Left forelimb (tissue), 1 donor: ENCODE measurements at regions not wholly inside any gene's neighbourhood (a gene's known extent, or its start where the extent isn't known, plus 50 kb on each side); places are given as distances from the start of the nearest gene placed in this dataset.
"Not testable (repeated sequence)": the region's sequence is repeated elsewhere in the genome, so short reads cannot be mapped to it uniquely, and the experiment has no call there.

Experiments used
- DNase-seq: peaks from one replicate; pipeline ENCODE4 v3.0.0-alpha.2; 2018; ENCODE audit warnings: low spot score

- DNase-seq: no peak
These were observed 50.2 kb upstream of the DACT2 start for GRCh38 chr6:168369786-168370185.

GRCh38 chr6:168370310-168370991 lies 50.9 kb upstream of the DACT2 start:
- peak; percentile 87 for DNase-seq

- DNase-seq: no peak
These were observed 51.6 kb upstream of the DACT2 start for GRCh38 chr6:168371185-168371584.

GRCh38 chr6:168371618-168371980 lies 52.0 kb upstream of the DACT2 start:
- DNase-seq: no peak

GRCh38 chr6:168371981-168372711 lies 52.6 kb upstream of the DACT2 start:
- no peak for DNase-seq

- DNase-seq: peak; percentile 33
These were observed 53.3 kb upstream of the DACT2 start for GRCh38 chr6:168372889-168373288.

- DNase-seq: peak; percentile 52
These were observed 53.8 kb upstream of the DACT2 start for GRCh38 chr6:168373389-168373788.

GRCh38 chr6:168374051-168374502 lies 54.5 kb upstream of the DACT2 start:
- DNase-seq: peak; percentile 64

GRCh38 chr6:168374541-168375071 lies 55.0 kb upstream of the DACT2 start:
- peak; percentile 40 for DNase-seq

GRCh38 chr6:168376120-168376519 lies 56.5 kb upstream of the DACT2 start:
- no peak for DNase-seq

- DNase-seq: no peak
These were observed 57.4 kb upstream of the DACT2 start for GRCh38 chr6:168376811-168377483.

GRCh38 chr6:168377484-168377855 lies 57.9 kb upstream of the DACT2 start:
- no peak for DNase-seq

- no peak for DNase-seq
These were observed 58.6 kb upstream of the DACT2 start for GRCh38 chr6:168377856-168378832.

- DNase-seq: not testable (repeated sequence)
These were observed 60.0 kb upstream of the DACT2 start for GRCh38 chr6:168379579-168379978.

GRCh38 chr6:168380166-168380955 lies 60.6 kb upstream of the SMOC2 start:
- DNase-seq: not testable (repeated sequence)

GRCh38 chr6:168380956-168381605 lies 59.9 kb upstream of the SMOC2 start:
- no peak for DNase-seq

GRCh38 chr6:168381726-168382458 lies 59.1 kb upstream of the SMOC2 start:
- no peak for DNase-seq

- DNase-seq: no peak
These were observed 57.7 kb upstream of the SMOC2 start for GRCh38 chr6:168383062-168383854.
